ENCODE measurements at regions not wholly inside any gene's neighbourhood (a gene's known extent, or its start where the extent isn't known, plus 50 kb on each side); places are given as distances from the start of the nearest gene placed in this dataset.
"Not testable (repeated sequence)": the region's sequence is repeated elsewhere in the genome, so short reads cannot be mapped to it uniquely, and the experiment has no call there.

GRCh38 chr10:94225589-94225988 lies 137.2 kb downstream of the NOC3L start:
- DNase-seq (ENCODE audit: low spot score): no peak

- no peak for DNase-seq (ENCODE audit: low spot score)
Observed at GRCh38 chr10:94230134-94230785, 132.5 kb downstream of the NOC3L start.

DNA sequence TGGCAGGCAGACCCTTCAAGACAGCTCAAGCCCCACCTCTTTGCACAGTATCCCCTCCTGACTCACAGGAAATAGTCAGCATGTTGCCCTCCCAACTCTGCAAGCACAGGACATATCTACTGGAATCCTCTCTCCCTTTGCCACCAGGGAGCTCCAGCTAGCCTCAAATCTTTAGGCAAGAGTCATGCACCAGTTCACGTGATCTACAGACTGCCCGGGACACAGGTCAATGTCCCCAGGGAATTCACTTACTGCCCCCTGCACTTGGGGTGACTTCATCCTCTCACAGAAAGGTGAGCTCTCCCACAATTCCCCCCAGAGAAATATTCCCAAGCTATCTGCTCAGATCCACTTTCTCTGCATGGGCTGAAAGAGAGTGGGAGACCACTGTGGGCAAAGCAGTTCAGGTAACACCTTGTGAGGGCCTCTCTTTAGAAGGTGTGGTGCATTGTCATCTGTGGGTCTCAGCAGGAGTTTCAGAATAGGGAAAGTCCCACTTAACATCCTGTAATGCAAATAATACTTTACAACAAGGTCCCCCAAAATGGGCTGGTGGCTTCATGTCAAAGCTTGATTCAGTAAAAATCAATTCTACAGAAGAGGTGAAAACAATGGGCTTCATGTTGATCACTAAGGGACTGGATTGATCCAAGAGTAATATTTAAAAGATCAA lies 129.9 kb downstream of the NOC3L start:
- no peak for DNase-seq (ENCODE audit: low spot score)

GRCh38 chr10:94235461-94235860 lies 127.3 kb downstream of the NOC3L start:
- DNase-seq (ENCODE audit: low spot score): no peak

- DNase-seq (ENCODE audit: low spot score): no peak
Observed at GRCh38 chr10:94238006-94238617, 124.6 kb downstream of the NOC3L start.

- DNase-seq (ENCODE audit: low spot score): no peak
Observed at GRCh38 chr10:94239696-94240095, 123.0 kb downstream of the NOC3L start.

DNA sequence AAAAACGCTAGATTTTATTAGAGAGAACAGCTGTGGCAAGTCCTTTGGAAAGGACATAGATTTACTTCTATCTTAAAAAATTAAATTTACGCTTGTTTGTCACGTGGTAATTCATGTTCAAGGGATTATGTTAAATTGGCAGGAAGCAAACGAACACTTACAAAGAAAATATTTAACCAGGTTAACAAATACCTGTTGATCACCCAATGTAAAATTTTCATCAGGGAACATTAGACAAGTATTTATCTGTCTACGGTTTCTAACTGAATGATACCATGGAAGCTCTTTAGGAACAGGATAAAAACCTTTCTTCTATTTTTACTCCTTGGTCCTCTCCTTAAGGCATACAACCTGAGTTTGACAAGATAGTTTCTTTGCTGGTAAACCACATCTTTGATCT lies 122.2 kb downstream of the NOC3L start:
- no peak for DNase-seq (ENCODE audit: low spot score)

DNA sequence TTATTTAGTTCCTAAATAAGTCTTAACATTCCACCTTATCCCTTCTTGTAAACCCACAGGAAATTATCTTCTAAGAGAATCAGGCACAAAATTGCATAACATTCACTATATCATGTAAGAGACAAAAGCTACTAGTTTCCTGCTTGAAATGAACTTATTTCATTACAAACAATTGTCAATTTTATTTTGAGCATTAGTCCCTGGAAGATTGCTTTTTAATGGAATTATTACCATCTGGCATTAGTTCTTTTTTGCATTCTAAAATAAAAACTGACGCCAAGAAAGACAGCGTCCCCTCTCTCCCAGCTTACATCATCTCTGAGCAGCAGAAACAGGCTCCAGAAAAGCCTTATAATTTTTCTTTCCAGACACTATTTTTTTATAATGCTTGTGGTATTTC lies 121.8 kb downstream of the NOC3L start:
- no peak for DNase-seq (ENCODE audit: low spot score)

DNA sequence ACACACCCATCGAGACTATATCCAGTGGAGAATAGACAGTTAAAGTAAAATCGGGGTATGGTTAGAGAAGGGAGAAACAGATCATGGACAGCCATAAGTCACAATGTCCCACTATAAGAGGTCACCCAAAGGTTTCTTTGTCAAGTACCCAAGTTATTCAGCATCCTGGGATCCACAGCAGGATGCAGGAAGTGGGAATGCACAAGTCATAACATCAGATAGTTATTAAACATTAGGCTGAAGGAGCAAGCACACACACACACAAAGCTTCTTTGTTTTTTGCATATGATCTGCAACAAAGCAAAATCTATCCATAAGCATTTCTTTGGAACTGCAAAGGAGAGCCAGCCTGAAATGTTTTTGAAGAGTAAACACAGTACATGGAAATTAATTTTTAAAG lies 111.6 kb downstream of the NOC3L start:
- no peak for DNase-seq (ENCODE audit: low spot score)

DNA sequence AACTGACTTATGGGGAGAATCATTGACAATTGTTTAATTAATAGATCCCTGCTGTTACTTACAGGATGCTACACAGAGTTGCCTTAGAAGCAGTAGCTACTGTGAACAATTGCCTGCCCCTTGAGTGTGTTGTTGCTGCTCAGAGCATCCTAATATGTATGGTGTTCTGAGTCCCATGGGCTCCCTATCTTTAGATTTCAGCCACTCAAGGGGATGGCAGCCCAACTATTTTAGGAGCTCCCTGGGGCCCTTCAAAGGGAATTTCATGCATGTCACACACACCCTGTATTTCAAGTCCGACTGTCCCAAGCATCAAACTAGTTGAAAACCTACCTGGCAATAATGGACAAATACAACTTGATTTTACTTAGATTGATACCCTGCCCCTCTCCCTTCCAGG lies 111.2 kb downstream of the NOC3L start:
- no peak for DNase-seq (ENCODE audit: low spot score)

- not testable (repeated sequence) for DNase-seq (ENCODE audit: low spot score)
Observed at GRCh38 chr10:94257407-94257806, 105.3 kb downstream of the NOC3L start.

- DNase-seq (ENCODE audit: low spot score): no peak
Observed at GRCh38 chr10:94260455-94260854, 102.3 kb downstream of the NOC3L start.

DNA sequence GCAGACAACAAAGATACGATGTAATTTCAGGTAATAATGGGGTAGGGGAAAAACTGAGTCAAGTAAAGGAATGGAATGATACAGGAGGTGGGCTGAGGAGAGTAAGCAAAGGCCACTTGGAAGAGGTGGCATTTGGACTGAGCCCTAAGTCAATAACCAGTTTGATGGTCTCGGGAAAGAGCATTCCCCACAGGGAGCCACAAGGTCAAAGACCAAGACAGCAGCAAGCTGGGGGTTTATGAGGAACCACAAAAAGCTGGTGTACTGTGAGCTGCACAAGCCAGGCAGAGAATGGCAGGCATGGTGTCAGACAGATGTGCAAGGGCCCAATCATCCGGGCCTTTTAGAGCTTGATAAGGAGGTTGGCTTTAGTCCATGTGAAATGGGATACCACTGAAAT lies 98.7 kb downstream of the NOC3L start:
- DNase-seq (ENCODE audit: low spot score): no peak

DNA sequence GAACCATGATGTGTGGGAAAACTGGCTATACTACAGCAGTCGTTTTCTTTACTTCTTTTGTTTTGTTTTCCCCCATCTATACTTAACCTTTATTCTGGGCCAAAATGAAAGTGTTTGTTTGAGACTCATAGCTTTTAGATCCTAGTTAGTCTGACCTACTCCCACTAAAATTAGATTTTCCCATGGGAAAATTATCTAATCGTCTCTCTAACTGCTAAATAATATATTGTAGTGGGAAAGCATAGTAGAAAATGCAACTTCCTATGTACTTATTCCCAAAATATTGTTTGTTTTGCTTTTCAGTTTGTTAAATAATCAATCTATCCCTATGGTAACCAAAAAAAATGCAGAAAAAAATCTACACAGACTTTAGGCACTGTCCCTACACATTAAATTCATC lies 96.6 kb downstream of the NOC3L start:
- DNase-seq (ENCODE audit: low spot score): no peak

DNA sequence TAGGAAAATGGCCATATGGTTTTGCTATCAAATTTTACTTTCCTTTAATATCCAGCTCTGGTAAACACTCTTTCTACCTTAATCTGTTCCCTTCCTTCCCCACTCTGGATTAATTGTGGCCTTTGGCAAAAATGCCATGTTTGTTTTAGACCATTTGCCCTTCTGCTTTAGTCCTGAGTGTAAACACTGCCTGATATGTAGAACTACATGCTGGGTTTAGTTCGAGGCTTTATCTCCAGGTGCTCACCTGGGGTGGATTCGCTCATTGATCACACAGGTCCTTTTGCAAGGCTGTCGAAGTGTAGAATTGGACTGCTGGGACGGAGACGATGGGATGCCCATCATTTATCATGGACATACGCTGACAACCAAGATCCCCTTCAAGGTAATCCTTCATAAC lies 94.1 kb downstream of the NOC3L start:
- no peak for DNase-seq (ENCODE audit: low spot score)

DNA sequence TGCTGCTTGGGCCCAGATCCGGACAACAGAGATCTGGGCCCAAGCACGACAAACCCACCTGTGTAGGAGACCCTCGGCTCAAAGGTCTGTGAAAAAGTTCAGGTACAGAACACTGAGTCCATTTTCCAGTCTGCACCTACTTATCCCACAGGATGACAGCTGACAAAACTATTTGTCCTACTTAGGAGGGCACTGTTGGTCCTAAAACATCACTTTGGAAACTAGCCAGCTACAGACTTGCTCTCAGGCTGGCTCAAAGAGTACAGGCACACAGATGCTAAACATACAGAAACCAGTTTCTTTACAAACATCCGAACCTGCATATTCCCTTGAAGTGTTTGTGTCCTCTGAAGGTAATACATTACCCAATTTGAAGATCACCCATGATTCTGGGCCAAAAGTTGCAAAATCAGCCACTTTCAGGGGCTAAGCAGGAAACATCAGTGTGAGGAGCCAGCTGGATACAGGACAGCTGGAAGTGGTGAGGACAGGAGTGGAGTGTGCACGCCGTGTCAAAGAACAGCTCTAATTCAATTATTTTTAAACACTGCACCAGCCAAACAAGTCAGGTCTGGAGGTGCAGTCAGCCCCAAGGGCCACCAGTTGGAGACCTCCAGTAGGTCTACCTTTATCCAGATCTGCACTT lies 88.5 kb downstream of the NOC3L start:
- no peak for DNase-seq (ENCODE audit: low spot score)

- no peak for DNase-seq (ENCODE audit: low spot score)
Observed at GRCh38 chr10:94276140-94276539, 86.6 kb downstream of the NOC3L start.

- no peak for DNase-seq (ENCODE audit: low spot score)
Observed at GRCh38 chr10:94277450-94277849, 85.3 kb downstream of the NOC3L start.

DNA sequence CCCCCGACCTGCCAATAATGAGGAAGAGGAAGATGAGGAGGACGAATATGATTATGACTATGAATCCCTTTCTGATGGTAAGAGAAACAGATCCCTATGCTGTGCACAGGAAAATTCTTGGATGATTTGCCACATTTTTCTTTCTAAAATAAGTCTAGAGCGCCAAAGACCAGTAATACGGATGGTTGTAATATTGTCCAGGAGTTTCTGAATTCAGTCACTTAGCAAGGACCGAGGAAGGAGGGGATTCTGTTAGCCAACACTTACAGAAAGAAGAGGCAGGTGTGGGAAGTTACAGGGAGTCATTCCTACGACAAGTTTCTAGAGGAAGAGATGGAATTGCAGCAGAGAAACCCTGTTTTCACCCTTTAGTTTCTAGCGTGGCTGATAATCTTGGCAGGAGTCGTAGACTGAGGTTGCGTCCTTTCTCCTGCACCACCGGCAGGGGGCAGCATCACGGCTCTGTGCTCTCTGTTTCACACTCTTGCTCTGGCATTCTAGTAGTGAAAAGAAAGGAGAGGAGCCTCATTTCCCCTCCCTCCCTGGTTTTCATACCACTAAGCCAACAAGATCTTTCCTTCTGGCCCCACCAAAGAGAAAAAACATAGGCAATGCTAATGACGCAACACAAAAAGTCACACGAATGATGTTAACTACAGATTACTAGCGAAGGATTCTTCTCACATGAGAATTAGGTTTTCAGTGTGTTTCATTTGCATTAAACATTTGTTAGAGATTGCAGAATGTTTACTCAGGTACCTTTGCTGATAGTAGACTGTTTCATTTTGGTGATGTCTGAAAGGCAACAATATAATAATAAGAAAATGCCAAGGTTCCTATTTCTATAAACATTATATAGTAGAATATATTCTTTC lies 82.7 kb downstream of the NOC3L start:
- DNase-seq (ENCODE audit: low spot score): peak; percentile 7

GRCh38 chr10:94281654-94282053 lies 81.1 kb downstream of the NOC3L start:
- DNase-seq (ENCODE audit: low spot score): no peak

GRCh38 chr10:94282369-94282768 lies 80.4 kb downstream of the NOC3L start:
- no peak for DNase-seq (ENCODE audit: low spot score)
